ES-I3 (cell line): ENCODE measurements at regions not wholly inside any gene's neighbourhood (a gene's known extent, or its start where the extent isn't known, plus 50 kb on each side); places are given as distances from the start of the nearest gene placed in this dataset.
"Not testable (repeated sequence)": the region's sequence is repeated elsewhere in the genome, so short reads cannot be mapped to it uniquely, and the experiment has no call there.

Experiments used
- H3K36me3 ChIP-seq: 2 replicates; pipeline ENCODE4 v1.6.1; 2013; ENCODE audit warnings: mild to moderate bottlenecking, low read length, control low read depth, moderate library complexity; ENCODE audit not compliant: insufficient read depth
- H3K4me1 ChIP-seq: 2 replicates; pipeline ENCODE4 v1.6.1; 2013; ENCODE audit warnings: mild to moderate bottlenecking, control low read depth, low read length; ENCODE audit not compliant: insufficient read depth
- H3K9ac ChIP-seq: 2 replicates; pipeline ENCODE4 v1.6.1; 2013; ENCODE audit warnings: low read depth, mild to moderate bottlenecking, low read length, moderate library complexity
- H3K9me3 ChIP-seq: 2 replicates; pipeline ENCODE4 v1.6.1; 2013; ENCODE audit warnings: mild to moderate bottlenecking, low read length, moderate library complexity; ENCODE audit not compliant: control insufficient read depth, insufficient read depth

DNA sequence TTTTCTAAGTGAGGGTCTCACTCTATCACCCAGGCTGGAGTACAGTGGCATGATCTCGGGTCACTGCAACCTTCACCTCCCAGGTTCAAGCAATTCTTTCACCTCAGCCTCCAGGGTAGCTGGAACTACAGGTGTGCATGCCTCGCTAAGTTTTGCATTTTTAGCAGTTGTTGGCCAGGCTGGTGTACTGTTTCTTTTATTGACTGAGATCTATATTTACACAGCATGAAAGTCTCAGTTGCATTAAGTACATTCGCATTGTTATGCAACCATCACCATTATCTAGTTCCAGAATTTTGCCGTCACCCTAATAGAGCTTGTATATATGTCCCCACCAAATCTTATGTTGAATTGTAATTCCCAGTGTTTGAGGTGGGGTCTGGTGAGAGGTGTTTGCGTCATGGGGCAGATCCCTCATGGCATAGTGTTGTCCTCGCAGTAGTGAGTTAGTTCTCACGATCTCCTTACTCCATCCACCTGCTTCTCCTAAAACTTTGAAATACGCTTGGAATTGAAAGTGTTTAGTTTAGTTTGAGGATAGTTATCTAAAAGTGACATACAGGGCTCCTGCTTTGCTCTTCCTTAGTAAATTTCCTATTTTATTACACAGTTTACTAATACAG is 101.3 kb downstream of the SYT15B start:
- H3K4me1 ChIP-seq, H3K9me3 ChIP-seq, H3K9ac ChIP-seq, H3K36me3 ChIP-seq: not testable (repeated sequence)

DNA sequence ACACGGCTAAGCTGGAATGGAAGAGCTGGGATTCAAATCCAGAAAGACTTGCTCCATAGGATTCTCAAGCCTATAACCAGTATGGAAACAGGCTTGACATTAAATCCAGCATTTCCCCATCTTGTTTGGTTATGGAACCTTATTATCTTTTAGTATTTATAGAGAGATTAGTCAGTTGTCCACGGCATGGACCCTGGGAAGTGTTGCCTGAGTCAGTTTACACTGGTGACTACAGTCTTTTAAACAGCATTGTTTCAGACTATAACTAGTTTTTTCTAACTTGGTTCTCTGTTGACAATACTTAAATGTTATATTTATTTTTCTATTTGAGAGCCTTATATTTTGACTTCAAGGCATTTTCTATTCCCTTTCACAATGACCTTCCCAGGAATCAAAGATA is 106.7 kb downstream of the SYT15B start:
- not testable (repeated sequence) for H3K9ac ChIP-seq, H3K36me3 ChIP-seq, H3K4me1 ChIP-seq, H3K9me3 ChIP-seq

DNA sequence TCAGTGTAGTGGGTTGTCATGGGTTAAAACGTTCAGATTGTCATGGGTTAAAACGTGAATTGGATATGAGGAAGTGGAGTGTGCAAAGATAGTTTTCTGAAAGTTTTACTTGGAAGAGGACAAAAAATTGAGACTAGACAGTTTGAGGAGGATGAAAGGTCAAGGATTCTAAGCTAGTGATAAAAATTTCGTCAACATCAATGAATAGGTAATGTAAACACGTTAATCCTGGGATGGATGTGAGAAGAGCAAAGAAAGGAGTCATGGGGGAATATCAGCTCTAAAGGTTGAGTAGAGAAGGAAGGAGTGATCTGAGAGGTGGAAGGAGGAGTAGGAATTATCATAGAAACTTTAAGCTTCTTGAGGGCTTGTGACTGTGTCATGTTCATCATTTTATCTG is 109.2 kb downstream of the SYT15B start:
- H3K36me3 ChIP-seq, H3K9ac ChIP-seq, H3K9me3 ChIP-seq, H3K4me1 ChIP-seq: not testable (repeated sequence)

DNA sequence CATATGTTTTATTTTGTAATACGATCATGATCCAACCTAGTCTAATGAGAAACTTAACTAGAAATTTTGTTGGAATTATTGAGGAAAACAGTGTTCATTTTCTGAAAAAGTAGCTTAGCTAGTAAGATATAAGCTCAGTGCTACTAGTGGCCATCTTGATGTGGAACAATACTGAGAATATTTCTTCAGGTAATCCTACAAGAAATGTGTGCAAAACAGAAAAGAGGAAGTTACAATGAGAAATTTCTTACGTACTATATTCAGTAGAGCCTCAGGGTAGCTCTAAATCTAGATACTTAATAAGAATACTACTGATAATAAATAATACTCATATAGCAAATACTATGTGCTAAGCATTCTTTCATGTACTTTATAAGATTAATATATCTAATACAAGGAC is 114.8 kb downstream of the SYT15B start:
- H3K4me1 ChIP-seq, H3K36me3 ChIP-seq, H3K9ac ChIP-seq, H3K9me3 ChIP-seq: not testable (repeated sequence)

DNA sequence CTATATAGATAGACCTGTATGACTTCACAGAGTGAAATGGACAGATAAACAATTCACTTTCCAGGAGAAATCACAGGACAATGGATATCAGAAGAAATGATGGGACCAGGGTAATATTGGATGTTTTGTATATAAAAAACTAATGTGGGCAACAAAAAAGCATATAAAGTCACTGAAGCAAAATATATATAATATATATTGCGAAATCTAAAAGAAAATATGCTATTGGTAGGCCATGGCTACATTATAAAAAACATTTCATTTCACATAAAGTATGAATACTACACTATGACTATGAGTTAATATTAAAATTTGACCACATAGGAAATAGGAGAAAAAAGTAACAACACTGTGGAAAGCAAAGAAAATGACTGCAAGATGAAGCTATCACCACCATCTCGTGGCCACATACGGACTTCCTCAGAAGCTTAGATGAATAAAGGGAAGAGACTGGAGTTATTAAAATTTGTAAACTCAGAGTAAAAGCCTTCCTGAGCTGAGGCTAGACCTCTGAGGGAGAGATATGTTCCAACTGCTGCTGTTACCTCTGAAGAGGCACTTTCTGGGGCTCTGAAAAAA is 115.8 kb downstream of the SYT15B start:
- not testable (repeated sequence) for H3K36me3 ChIP-seq, H3K9me3 ChIP-seq, H3K9ac ChIP-seq, H3K4me1 ChIP-seq

DNA sequence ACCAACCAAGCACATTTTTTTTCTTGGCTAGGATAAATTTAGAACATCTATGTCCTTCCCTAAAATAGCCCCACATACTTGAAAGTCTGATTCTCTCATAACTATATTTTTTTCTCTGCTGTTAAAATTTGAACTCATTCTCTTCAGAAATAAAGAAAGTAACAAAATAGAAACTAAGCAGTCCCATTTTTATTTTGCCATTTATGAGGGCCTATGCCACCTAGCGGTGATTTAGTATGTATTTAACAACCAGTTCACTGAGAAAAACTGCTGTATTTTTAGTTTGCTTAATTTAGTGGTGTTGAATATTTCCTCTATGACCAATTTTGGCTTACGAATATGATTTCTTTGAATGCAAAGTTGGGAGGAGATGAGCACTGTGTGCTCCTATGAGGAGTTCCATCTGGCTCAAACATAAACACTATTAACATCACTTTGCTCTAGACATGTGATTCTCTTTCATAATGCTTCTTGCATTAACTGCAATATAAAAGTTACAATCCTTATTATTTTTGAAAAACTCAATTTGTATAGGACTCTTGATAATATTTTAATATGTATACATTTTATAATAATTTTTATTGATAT is 116.6 kb downstream of the SYT15B start:
- H3K9me3 ChIP-seq, H3K9ac ChIP-seq: not testable (repeated sequence)

DNA sequence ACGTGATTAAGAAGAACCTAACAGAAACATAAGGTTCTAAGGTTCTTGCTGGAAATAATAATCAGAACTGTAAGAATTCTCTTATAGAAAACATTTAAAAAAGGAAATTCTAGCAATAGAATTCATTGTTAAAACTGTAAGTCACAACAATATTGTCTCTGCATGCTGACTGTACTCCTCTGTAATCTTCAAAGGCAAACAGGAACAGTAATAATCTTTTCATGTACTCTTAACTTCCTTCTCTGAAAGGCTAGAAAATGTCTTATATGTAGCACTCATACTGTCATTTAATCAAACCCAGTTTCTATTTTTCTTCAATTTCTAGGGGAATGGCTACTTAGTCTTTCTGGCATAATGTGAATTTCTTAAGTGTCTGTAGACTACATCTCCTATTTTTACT is 103.5 kb upstream of the AGAP9 start:
- H3K36me3 ChIP-seq, H3K4me1 ChIP-seq, H3K9ac ChIP-seq, H3K9me3 ChIP-seq: not testable (repeated sequence)

More for the DNA sequence above, 116.6 kb downstream of the SYT15B start:
- H3K36me3 ChIP-seq, H3K4me1 ChIP-seq: not testable (repeated sequence)

DNA sequence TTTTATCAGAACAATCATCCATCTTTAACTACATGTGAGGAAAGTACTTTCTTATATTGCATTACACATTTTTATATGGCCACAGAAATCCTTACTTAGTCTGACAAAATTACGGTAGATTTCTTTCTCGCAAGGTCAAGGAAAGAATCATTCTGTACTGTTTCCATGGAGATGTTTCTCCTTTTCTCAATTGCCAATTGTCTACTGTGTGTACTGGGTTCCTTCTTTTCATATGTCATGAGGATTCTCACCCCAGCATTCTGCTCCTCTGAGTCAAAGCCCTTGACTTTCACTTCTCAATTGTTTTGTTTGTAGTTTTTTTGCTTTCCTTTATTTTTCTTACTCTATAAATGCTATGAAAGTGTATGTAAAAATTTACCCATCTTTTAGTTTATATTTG is 99.3 kb upstream of the AGAP9 start:
- H3K36me3 ChIP-seq, H3K9me3 ChIP-seq, H3K9ac ChIP-seq, H3K4me1 ChIP-seq: not testable (repeated sequence)

DNA sequence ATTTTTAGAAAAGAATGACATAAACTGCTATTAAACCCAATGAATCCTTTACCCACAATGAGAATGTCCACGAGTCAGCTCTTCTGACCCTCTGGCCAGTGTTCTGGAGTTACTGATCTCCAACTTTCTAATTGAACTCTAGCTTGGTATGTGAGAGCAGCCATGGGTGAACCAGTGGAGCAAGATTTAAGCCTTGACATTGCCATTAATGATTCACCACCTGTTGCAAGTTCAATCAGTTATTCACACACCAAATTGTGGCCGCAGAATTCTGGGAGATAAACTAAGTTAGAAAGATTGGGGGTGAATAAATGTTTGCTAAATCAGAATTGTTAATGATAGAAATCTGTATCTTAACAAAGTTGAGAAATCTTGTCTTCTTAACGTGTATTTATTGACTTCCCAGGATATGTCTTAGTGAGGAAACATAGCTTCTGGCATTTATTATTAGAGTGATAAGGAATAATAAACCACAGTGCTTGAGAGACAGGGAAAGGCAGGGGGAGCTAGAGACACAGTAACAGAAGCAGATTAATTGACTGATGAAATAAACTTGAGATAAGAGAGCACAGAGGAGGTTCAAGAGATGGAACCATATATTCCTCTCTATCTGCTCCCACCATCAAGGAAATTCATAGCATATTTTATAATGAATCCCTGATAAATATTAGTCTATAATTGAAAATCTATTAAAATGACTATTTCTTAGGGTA is 96.0 kb upstream of the AGAP9 start:
- not testable (repeated sequence) for H3K9me3 ChIP-seq, H3K36me3 ChIP-seq, H3K9ac ChIP-seq, H3K4me1 ChIP-seq

DNA sequence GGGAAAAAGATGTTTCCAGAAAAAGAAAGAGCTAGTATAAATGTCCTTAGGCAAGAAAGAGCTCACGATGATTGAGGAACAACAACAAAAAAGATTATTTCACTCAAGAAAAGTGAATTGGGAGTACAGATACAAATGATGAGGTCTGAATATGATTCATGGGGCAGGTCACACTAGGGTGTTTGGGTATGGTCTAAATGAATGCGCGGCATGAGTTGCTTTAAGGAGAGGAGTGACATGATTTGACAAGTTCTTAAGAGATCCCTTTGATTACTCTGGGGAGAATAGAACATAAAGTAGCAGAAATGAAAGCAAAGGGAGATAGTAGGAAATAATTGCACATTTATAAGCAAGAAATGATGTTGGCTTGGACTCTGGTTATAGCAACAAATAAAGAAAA is 85.9 kb upstream of the AGAP9 start:
- not testable (repeated sequence) for H3K9ac ChIP-seq, H3K4me1 ChIP-seq

DNA sequence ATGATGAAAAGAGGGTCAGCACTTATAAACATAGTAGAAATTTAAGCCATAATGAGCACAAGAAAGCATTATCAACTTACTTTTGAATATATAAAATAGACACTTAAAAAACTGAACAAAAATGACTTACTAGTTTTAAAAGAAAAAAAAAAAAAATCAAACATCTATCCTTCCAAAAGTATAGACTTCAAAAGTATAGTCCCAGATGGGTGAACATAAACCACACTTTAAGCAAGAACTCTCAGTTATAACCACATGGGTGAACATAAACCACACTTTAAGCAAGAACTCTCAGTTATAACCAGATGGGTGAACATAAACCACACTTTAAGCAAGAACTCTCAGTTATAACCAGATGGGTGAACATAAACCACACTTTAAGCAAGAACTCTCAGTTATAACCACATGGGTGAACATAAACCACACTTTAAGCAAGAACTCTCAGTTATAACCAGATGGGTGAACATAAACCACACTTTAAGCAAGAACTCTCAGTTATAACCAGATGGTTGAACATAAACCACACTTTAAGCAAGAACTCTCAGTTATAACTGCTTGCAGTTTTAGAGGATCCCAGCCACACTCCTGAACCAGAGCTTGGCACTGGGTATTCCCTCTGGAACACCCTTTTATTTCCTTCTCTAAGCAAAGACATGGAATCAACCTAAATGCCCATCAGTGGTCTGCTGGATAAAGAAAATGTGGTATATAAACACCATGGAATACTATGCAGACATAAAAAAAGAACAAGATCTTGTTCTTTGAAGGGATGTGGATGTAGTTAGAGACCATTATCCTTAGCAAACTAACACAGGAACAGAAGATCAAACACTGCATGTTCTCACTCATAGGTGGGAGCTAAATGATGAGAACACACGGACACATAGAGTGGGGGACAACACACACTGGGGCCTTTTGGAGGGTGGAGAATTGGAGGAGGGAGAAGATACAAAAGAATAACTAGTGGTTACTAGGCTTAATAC is 82.6 kb upstream of the AGAP9 start:
- H3K9me3 ChIP-seq, H3K36me3 ChIP-seq, H3K9ac ChIP-seq, H3K4me1 ChIP-seq: not testable (repeated sequence)

More for the DNA sequence above, 85.9 kb upstream of the AGAP9 start:
- H3K36me3 ChIP-seq, H3K9me3 ChIP-seq: not testable (repeated sequence)

DNA sequence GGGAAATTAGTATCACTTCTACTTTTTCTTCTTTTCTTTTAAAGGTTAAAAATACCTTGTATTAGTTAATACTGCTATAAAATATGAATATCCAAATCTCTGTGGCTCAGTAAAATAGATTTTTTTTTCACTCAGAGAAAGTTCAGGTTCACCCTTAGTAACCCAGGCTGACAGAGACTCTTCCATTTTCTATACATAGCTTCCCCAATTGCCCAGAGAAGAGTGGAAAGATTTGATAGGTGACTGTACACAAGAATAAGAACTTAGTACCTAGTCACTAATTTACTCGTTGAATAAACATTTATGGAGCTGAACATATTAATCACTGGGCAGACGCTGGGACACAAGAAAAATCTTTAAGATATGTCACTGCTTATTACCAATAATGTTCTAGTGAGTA is 77.2 kb upstream of the AGAP9 start:
- H3K4me1 ChIP-seq, H3K9me3 ChIP-seq, H3K36me3 ChIP-seq: not testable (repeated sequence)

DNA sequence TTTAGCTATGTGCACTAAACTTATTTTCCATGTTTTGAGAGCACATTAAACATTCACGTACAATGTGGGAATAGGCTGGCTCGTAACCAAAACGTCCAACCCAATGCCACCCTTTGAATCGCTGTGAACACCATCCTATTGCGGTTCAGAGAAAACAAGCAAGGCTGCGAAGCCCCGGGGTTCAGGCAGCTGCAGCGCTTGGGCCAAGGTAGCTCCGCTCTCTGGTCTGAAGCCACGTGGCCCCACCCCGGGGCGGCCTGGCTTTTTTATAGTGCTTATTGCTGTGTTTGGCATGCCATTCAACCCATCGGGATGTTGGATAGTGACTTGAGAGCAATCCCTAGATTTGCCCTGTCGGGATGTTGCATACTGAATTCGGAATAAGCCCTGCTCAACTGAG is 76.7 kb upstream of the AGAP9 start:
- H3K36me3 ChIP-seq, H3K4me1 ChIP-seq, H3K9me3 ChIP-seq, H3K9ac ChIP-seq: not testable (repeated sequence)

More for the DNA sequence above, 77.2 kb upstream of the AGAP9 start:
- not testable (repeated sequence) for H3K9ac ChIP-seq

DNA sequence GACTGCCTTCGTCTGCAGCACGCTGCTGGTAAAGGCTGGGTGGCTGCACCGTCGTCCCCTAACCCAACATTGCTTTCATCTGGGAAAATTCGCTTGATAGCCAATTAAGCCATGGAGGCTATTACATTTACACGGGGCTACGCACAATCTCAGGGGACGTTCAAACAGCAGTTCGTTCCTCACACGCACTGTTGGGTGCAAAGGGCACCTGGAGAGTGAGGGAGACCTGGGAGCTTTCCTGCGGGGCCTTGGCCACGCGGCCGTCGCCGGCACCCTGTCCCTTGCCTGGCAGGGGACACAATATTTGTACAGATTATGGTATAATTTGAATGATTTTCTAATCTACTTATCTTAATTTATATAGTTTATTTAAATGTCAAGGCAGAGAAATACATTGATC is 76.2 kb upstream of the AGAP9 start:
- not testable (repeated sequence) for H3K9ac ChIP-seq, H3K4me1 ChIP-seq, H3K9me3 ChIP-seq, H3K36me3 ChIP-seq
